A673 (cell line): ENCODE measurements at regions not wholly inside any gene's neighbourhood (a gene's known extent, or its start where the extent isn't known, plus 50 kb on each side); places are given as distances from the start of the nearest gene placed in this dataset.
A peak's percentile ranks its signal among the peaks of the same experiment; 100 is the strongest.

ENCODE experiments used
- BruUV-seq: library from RNA; stranded (reverse); fragments of 400-500 nt; replicated peaks from 2 replicates; lab custom pipeline; 2021; lab: Mats Ljungman, UMichigan
- CTCF ChIA-PET: fragments of 300-600 bp; sonication (Branson Sonifier 250); formaldehyde crosslinking; loops from one replicate; lab custom pipeline; 2022; ENCODE audit warnings: antibody characterized with exemption; lab: Charles Lee
- POLR2A ChIA-PET: fragments of 300-600 bp; sonication (Branson Sonifier 250); formaldehyde crosslinking; loops from one replicate; lab custom pipeline; 2022; ENCODE audit warnings: antibody characterized with exemption; ENCODE audit not compliant: low non-redundant PET; lab: Charles Lee
- DNase-seq: peaks from one replicate; pipeline ENCODE4 v3.0.0-alpha.2; 2015; ENCODE audit warnings: low spot score
- H3K27ac ChIP-seq: fragments of 200-600 bp; sonication (generic); 2 replicates; pipeline ENCODE4 v1.5.1; 2016; ENCODE audit warnings: mixed run types, low read depth, mild to moderate bottlenecking, mixed read lengths, antibody characterized with exemption, low read length; ENCODE audit not compliant: poor library complexity, severe bottlenecking
- H3K27me3 ChIP-seq: fragments of 200-600 bp; sonication (generic); replicated peaks from 2 replicates; pipeline ENCODE4 v1.6.1; 2017; ENCODE audit warnings: mixed run types, low read depth, mild to moderate bottlenecking, mixed read lengths, antibody characterized with exemption, low read length; ENCODE audit not compliant: insufficient read depth, poor library complexity
- H3K36me3 ChIP-seq: fragments of 200-600 bp; sonication (generic); 2 replicates; pipeline ENCODE4 v1.6.1; 2016; ENCODE audit warnings: mixed run types, mild to moderate bottlenecking, mixed read lengths, antibody characterized with exemption, low read length; ENCODE audit not compliant: insufficient read depth, poor library complexity, severe bottlenecking
- H3K4me1 ChIP-seq: fragments of 200-600 bp; sonication (generic); 2 replicates; pipeline ENCODE4 v1.6.1; 2017; ENCODE audit warnings: mixed run types, mild to moderate bottlenecking, mixed read lengths, antibody characterized with exemption, low read length; ENCODE audit not compliant: insufficient read depth, poor library complexity, severe bottlenecking
- H3K4me3 ChIP-seq: fragments of 200-600 bp; sonication (generic); 2 replicates; pipeline ENCODE4 v1.5.1; 2016; ENCODE audit warnings: low read depth, mixed run types, mild to moderate bottlenecking, mixed read lengths, low read length; ENCODE audit not compliant: poor library complexity, severe bottlenecking
- H3K9me3 ChIP-seq: fragments of 200-600 bp; sonication (generic); 2 replicates; pipeline ENCODE4 v1.6.1; 2016; ENCODE audit warnings: mixed run types, low read depth, mild to moderate bottlenecking, mixed read lengths, antibody characterized with exemption, low read length; ENCODE audit not compliant: poor library complexity, severe bottlenecking
- CTCF ChIP-seq: fragments of 300-800, 200-600 bp; sonication (generic); conservative IDR thresholded peaks from 2 replicates; pipeline ENCODE4 v1.5.1; 2017; ENCODE audit warnings: low read depth, mild to moderate bottlenecking, antibody characterized with exemption, low read length, moderate library complexity, mixed read lengths
- EZH2 ChIP-seq: fragments of 200-600 bp; sonication (generic); IDR thresholded peaks from 2 replicates; pipeline ENCODE4 v1.6.1; 2017; ENCODE audit warnings: borderline replicate concordance, low read depth, mild to moderate bottlenecking, mixed read lengths, antibody characterized with exemption, low read length; ENCODE audit not compliant: poor library complexity, severe bottlenecking
- intact Hi-C: fragments of 100-400 bp; cut with micrococcal nuclease; formaldehyde crosslinking; loops from one replicate; pipeline ENCODE4 v1.10.0; 2022; ENCODE audit not compliant: unreplicated experiment

DNA sequence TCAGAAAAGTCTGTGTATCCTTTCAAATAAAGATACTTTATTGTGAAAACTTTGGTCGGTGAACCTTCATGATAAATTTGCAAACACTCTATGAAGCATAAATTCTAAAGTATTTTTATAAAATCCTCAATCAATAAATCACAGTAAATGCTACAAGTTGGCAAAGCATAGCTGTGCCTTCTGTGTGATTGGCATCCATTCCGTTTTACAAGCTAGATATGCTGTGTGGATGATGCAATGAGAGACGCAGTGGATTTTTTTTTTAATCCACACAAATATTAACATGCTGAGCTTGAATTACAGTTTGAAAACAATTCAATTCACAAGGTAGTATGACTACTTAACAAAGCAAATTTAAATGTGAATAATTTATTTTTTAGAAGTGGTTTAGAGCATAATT, 937.2 kb downstream of the ZPLD1 start:
- Histone ChIP-seq H3K9me3 (no peaks in the 10 kb centered on the region), H3K27me3 (no peaks in the 10 kb centered on the region), H3K36me3 (no peaks in the 10 kb centered on the region), H3K4me3 (no peak overlapping the region), H3K4me1 (peaks cover 9% of the 10 kb centered on the region), H3K27ac (no peak overlapping the region)
- ChIA-PET POLR2A (no interaction called here), CTCF (no interaction called here)
- DNase-seq, result peak; percentile 10
- intact Hi-C loops, result no loop called here
- TF ChIP-seq EZH2 (no peak), CTCF (no peak)
- BruUV-seq, result no TSS peak

DNA sequence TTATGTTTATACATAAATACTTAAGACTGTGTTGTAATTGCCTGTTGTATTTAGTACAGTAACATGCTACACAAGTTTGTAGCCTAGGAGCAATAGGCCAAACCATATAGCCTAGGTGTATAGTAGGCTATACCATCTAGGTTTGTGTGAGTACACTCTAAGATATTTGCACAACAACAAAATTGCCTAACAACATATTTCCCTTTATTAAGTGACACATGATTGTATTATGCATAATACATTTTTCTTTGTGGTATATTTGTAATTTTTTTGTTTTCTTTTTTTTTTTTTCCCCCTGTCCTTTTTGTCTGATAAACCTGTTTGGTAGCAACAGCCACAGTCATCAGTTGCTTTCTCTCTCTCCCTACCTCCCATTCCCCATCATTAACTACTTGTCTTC, 945.6 kb downstream of the ZPLD1 start:
- no peaks in the 10 kb centered on the region for H3K36me3 ChIP-seq
- no peaks in the 10 kb centered on the region for H3K27me3 ChIP-seq
- H3K4me3 ChIP-seq, result no peak overlapping the region
- TF ChIP-seq EZH2 (no peak), CTCF (no peak)
- intact Hi-C loops, result no loop called here
- H3K9me3 ChIP-seq, result no peaks in the 10 kb centered on the region
- DNase-seq, result no peak
- no peak overlapping the region for H3K27ac ChIP-seq
- H3K4me1 ChIP-seq, result no peaks in the 10 kb centered on the region
- CTCF ChIA-PET, result no interaction called here
- POLR2A ChIA-PET, result no interaction called here
- no TSS peak for BruUV-seq

DNA sequence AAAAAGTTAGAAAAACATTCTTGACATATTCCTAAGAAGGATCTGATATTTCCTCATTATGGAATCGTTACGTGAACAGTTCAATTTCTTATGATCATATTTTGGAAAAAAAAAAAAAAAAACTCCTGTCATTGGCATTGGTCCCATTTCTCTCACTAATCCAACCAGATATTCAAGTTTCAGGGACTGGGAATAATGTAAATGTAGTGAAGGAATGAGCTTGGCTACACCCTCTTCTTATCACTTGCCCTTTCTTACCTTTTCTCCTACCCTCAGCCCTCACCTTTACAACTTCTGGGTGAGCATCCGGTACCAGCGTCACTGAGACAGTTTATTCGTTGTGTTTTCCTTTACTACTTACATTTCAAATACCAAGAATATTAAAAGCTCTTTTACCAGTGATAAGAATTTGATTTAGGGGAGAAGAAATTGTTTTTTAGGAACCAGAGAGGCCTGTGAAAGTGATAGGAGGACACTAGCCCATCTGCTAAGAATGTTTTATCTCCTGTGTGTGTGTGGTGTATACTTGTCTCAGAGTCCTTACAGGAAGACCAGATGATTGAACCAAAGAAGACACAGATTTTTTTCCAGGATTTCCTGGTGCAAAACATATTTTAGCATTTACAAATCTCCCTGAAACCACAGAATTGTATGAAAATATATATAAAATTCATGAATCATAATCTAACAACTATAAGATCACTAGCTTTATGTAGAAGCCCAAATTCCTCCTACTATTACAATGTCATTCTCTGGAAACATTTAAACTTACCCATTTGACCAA, 946.7 kb downstream of the ZPLD1 start:
- no peaks in the 10 kb centered on the region for H3K27me3 ChIP-seq
- no peak overlapping the region for H3K4me3 ChIP-seq
- no TSS peak for BruUV-seq
- intact Hi-C loops, result no loop called here
- no peak for DNase-seq
- H3K27ac ChIP-seq, result no peak overlapping the region
- ChIA-PET POLR2A (no interaction called here), CTCF (no interaction called here)
- H3K9me3 ChIP-seq, result no peaks in the 10 kb centered on the region
- TF ChIP-seq CTCF, result no peak
- no peak for TF ChIP-seq EZH2
- peaks cover 6% of the 10 kb centered on the region for H3K4me1 ChIP-seq
- H3K36me3 ChIP-seq, result no peaks in the 10 kb centered on the region
